NCI-H510A (cell line): ENCODE measurements at regions not wholly inside any gene's neighbourhood (a gene's known extent, or its start where the extent isn't known, plus 50 kb on each side); places are given as distances from the start of the nearest gene placed in this dataset.
"Not testable (repeated sequence)": the region's sequence is repeated elsewhere in the genome, so short reads cannot be mapped to it uniquely, and the experiment has no call there.

Source experiments
- DNase-seq: peaks from one replicate; lab custom pipeline; 2025; lab: John Stamatoyannopoulos, UW

- no peak for DNase-seq
These were observed 654.2 kb downstream of the UQCRFS1 start for GRCh38 chr19:28558783-28559182.

GRCh38 chr19:28556371-28556770, 656.6 kb downstream of the UQCRFS1 start:
- DNase-seq = no peak

GRCh38 chr19:28555317-28555716, 657.6 kb downstream of the UQCRFS1 start:
- no peak for DNase-seq

- no peak for DNase-seq
These were observed 658.4 kb downstream of the UQCRFS1 start for GRCh38 chr19:28554321-28555091.

GRCh38 chr19:28553764-28554163, 659.2 kb downstream of the UQCRFS1 start:
- DNase-seq = no peak

- DNase-seq = no peak
These were observed 659.9 kb downstream of the UQCRFS1 start for GRCh38 chr19:28553005-28553404.

- no peak for DNase-seq
These were observed 663.2 kb downstream of the UQCRFS1 start for GRCh38 chr19:28549680-28550277.

- no peak for DNase-seq
These were observed 666.7 kb downstream of the UQCRFS1 start for GRCh38 chr19:28546148-28546685.

GRCh38 chr19:28545397-28545796, 667.6 kb downstream of the UQCRFS1 start:
- not testable (repeated sequence) for DNase-seq

- no peak for DNase-seq
These were observed 668.3 kb downstream of the UQCRFS1 start for GRCh38 chr19:28544451-28545261.

GRCh38 chr19:28543244-28543776, 669.6 kb downstream of the UQCRFS1 start:
- DNase-seq = no peak

- no peak for DNase-seq
These were observed 670.3 kb downstream of the UQCRFS1 start for GRCh38 chr19:28542394-28543243.

GRCh38 chr19:28541602-28542393, 671.2 kb downstream of the UQCRFS1 start:
- no peak for DNase-seq

- no peak for DNase-seq
These were observed 671.9 kb downstream of the UQCRFS1 start for GRCh38 chr19:28541029-28541428.

- not testable (repeated sequence) for DNase-seq
These were observed 672.6 kb downstream of the UQCRFS1 start for GRCh38 chr19:28540385-28540784.

- DNase-seq = no peak
These were observed 673.2 kb downstream of the UQCRFS1 start for GRCh38 chr19:28539759-28540158.

- not testable (repeated sequence) for DNase-seq
These were observed 674.4 kb downstream of the UQCRFS1 start for GRCh38 chr19:28538579-28538978.

GRCh38 chr19:28537896-28538295, 675.1 kb downstream of the UQCRFS1 start:
- no peak for DNase-seq

- DNase-seq = no peak
These were observed 675.9 kb downstream of the UQCRFS1 start for GRCh38 chr19:28537079-28537478.

GRCh38 chr19:28535352-28535775, 677.6 kb downstream of the UQCRFS1 start:
- no peak for DNase-seq
